GM21447 (cell line): ENCODE measurements at regions not wholly inside any gene's neighbourhood (a gene's known extent, or its start where the extent isn't known, plus 50 kb on each side); places are given as distances from the start of the nearest gene placed in this dataset.

Experiments used
- ATAC-seq: cut with Tn5 transposase; IDR thresholded peaks from one replicate; pipeline ENCODE4 v1.9.1; 2021; ENCODE audit not compliant: unreplicated experiment

DNA sequence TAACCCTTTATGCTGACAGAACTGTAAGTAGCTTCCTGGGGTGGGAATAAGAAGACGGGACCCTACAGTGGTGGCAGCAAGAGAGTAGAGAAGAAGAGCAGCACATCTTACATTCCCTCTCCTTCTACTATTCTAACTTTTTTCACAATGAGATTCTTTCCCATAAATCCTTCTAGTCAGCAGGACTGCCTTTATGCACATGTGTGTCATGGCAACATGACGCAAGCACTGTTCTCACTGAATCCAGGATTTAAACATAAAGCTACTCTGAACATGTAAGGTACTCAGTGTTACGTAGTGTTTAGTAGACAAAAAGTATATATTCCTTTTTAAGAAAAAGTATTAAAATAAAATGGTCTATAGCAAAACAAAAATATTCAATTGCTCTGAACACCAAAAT lies 309.7 kb upstream of the LYPLAL1 start:
- no peak for ATAC-seq

DNA sequence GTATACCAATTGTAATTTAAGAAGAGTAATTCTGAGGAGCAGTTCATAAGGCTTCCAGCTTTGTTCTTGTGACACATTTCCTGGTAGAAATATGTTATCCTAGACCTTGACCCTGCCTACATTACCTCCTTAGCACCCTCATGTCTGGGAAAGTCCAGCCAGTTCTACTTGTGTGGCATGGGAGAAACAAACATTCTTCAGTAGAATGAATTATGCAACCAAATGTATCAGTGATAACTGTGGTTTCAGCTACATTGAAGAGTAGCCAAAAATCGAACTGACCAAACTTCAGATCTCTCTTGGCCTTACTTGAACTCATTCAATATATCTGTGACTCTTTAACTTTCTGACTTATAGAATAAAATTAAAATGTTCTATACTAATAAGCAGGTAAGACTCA lies 308.1 kb upstream of the LYPLAL1 start:
- ATAC-seq: no peak

DNA sequence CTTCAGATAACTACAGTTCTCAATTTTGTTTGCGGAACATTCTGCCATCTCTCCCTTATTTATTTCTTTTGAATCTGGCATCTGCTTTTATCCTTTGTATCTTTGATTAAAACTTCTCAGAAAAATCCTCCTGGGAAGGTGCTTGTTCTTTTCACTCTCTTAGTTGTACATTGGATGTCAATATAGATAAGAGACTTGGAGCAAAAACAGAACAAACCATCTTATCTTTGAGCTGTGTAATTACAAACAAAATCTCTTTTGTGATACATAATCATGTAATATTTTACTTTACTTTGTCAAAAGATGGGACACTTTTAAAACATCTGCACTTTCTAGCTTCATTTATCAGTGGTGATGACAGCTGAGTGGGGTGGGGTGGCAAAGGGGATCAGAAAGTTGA lies 307.2 kb upstream of the LYPLAL1 start:
- ATAC-seq: no peak

DNA sequence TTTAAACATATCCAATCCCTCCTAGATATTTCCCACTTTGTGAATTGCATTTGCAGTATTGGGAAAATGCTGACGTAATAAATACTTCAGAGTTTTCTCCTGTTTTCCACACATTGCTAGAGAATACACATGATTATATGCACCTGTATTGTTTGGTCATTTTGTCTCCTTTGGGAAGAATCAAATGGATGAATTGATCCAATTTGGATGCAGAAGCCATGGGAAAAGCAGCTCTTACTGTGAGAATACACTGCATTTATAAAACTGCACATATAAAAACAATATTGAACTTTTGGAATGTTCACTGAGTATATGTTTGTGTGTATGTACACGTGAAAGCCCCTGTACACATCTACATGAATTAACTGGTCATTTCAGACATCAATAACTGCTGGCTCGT lies 306.6 kb upstream of the LYPLAL1 start:
- no peak for ATAC-seq

DNA sequence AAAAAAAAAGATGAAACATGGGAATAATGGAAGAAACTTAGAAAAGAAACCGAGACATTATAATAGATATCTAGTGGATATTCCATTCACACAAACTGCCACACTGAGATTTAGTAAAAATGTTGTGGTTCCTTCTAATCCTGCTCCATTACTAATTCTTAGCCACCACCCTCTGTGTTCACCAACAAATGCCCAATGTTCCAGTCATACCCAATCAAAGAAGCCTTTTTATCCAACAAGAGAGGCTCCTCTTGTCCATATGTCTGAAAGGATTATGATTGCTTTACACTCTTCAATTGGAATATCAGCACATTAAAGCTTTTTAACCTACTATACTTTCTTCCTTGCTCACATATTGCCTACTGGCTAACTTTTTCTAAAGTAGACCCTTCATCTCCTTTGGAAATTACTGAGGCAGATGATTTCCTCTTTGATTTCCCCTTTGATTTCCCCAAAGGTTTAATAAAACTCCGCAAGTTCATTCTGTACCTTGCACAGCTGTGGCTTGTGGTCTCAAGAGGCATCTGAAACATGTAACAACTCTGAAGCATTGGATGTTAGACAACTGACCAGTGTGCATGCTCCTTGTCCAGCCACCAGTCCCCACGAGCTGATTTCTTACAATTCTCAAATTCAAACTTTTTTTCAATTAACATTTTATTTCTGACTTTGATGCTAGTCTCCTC lies 305.6 kb upstream of the LYPLAL1 start:
- no peak for ATAC-seq

DNA sequence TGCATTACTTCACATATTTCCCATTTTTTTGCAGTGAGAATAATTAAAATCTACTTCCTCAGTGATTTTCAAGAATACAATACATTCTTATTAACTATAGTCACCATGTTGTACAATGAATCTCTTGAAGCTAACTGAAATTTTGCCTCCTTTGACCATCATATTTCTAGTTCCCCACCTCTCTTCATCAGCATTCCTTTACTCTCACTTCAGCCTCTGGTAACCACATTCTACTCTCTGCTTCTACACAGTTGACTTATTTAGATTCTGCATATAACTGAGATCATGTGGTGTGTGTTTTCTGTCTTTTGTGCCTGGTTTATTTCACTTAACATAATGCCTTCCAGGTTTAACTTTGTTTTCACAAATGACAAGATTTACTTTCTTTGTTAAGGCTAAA lies 304.4 kb upstream of the LYPLAL1 start:
- no peak for ATAC-seq

DNA sequence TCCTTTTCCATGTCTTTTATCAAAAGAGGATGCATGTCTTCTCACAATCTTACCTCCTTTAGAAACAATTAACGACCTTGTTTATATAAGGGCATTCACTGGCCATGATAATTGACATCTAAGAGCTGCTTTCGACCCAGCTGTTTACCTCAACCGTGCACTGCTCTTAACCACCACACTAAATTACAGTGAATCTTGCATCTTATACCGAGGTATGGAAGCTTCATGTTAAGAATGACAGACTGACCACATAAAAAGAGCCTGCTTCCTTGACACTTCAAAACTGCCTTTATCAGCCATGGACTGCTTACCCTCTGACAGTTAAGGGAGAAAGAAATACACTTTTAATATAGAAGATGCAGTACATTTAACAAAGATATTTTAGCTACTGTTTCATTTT lies 301.7 kb upstream of the LYPLAL1 start:
- no peak for ATAC-seq

DNA sequence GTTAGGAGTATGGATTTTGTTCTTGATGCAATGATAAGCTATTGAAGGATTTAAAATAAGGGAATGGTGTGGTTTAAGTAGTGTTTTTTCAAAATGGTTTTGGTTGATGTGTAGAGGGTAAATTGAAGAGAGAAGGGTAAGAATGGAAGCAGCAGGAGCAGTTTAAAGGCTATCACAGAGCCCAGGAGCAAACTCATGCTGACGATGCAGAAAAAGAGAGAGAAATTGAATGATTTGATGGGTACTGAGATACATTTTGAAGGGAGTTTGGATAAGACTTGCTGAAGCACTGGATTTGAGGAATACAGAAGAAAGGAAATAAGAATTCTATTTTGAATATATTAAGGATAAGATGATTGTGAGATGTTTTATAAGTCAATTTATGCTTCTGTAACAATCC lies 300.8 kb upstream of the LYPLAL1 start:
- no peak for ATAC-seq

DNA sequence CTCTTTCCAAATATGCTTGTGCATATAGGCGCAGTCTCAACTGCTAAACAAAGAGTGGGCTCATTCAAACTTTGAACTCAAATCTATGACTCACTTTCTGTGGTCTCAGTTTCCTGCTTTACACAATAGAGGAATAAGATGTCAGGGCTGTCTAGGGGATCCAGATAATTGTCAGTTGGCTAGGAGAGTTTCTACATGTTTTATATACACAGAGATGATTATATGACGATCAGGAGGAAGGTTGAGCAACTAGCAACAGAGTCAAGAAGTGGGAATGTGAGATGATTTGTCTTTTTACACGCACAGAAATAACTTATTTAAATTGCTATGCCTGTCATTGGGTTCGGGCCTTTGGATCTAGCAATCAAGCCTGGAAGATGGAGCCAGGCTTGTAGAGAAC lies 299.4 kb upstream of the LYPLAL1 start:
- no peak for ATAC-seq

DNA sequence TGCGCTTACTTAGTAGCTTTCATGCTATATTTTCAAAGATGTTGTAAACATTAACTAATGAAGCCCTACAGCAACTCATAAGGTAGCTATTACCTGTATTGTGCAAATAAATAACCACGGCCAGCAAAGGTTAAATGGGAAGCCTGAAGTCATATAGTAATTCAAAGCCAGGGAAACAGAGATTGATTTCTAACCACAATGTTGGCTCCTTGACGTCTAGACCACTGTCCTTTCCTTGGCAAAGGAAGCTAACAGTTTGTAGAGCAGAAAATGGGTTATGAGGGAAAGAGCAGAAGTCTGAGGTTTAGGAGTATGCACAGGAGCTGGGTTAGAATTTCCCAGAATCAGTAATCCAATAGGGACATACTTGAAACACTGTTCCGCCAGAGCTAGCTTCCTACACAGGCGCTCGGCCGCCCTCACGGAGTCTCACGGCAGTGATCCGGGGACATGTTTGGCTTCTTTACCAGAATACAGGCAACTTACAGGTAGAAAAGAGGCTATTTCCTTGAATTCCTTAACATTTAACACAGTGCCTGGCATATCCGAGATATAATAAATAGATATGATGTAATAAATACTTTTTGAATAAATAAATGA lies 298.8 kb upstream of the LYPLAL1 start:
- ATAC-seq: no peak

DNA sequence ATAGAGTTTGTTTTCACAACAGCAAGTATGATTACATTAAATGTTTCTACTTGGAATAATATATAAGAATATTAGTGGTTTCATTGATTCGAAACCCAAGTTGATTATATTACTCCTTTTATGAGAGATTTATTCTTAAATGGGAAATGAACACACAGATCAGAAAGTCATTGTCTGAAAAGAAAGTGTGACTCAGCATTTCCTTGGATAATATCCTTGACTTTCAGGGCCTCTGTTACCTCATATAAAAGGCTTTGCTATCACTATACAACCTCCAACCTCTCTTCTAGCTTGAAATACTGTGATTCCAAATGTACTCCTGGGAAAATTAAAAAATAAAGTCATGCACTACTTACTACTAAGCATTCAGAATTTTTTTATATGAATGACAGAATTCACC lies 295.3 kb upstream of the LYPLAL1 start:
- ATAC-seq: no peak

DNA sequence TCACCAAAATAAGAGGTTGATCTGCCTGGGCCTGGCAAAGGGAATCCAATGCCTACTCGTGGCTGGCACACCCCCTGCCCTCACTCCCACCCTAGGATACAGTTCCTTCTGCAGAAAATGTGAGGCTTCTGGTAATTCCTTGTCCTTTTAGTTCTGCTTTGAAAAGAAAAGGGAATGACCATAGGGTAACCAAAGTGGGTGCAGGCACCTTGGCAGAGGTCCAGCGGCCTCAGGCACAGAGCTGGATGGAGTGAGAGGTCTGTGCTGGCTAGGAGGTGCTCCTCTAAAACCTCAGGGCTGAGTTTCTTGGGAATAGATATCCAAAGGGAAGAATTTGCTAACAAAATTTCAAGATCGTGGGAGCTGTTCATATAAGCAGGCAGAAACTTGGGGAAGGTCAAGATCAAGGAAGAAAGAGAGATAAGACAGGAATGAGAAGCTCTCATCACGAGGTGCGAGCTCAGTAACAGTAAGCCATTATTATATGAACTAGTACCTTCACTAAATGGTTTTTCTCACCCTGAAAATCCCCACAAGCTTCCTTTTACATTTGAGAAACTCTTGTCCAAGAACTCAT lies 293.1 kb upstream of the LYPLAL1 start:
- ATAC-seq: no peak

DNA sequence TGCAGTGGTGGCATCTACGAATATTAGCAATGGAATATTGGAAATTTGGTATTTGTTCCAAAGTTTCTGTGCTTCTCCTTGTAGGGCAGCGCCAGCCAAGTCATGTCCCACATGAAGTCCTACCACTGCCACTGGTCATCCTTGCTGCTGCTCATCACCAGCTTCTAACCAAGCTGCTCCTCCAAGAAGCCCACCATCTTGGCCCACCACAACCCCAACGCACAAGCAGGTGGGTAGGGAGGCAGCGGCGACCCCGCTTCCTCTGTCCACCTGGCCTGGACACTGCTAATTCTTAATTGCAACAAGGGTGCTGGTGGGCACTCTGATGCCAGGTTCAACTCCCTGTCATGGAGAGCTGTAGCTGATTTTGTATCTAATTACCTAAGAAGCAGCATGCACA lies 291.2 kb upstream of the LYPLAL1 start:
- ATAC-seq: no peak

DNA sequence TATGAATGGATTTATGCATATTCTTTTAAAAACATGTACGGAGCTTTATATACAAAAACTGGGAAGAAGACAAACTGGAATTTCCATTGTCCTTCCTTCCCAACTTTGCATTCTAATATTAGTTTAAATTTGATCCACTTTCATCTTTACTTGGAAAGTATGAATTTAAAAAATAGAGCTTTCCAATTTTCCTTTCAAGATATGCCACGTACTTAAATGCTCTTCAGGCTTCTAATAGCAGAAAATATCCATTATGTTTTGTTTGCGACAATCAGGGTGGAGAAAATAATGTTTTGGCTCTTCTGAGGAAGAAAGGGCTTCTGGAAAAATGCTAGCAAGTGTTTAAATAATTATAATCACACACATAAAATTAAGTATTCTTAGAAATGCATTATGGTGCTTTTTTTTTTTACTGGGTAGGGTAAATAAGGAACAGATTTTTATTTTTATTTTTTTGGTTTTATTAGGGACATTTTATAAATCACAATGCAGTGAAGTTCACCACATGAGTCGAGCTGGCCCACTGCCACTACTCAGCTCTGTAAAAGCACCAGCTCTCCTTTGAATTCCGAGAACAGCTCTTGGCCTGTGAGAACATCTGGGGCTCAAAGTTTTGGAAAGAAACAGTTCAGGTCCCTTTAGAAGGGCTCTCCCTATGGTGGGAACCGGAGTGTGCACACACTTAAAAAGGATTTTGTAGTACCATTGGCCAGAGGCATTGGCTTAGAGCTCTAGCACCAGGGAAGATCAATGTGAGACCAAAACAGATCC lies 287.4 kb upstream of the LYPLAL1 start:
- ATAC-seq: no peak

DNA sequence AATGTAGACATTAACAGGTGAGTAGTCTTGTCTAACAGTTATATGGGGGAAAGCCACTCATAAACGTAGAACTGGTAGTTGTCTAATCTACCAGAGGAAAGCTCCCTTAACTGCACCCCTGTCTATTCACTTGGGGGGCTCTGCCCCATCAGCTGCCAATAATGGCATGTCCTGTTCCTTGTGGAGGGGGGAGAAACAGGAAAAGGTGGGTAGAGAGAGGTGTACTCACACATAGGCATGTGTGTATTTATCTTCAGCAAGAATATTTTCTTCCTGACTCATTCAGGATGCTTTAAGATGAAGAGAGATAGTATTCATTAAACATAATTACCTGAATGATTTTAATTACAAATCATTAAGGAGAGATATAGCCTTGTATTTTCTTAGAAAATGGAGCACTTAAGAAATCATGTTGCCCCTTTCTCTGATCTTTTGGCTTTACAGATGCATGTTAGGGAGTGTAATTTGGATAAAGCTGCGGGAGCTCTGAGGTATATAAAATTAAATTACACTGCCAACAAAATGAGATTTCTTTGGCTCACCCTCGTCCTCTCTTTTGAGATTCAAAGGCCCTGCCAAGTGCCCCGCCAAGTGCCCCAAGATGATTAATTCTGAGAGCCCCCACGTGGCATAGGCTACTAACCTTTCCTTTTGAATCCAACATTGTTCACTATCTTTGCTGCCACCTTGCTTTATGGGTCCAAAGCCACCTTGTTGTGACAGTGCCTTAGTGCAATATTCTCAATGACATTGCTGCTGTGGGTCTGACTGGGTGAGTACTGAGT lies 286.3 kb upstream of the LYPLAL1 start:
- ATAC-seq: no peak

DNA sequence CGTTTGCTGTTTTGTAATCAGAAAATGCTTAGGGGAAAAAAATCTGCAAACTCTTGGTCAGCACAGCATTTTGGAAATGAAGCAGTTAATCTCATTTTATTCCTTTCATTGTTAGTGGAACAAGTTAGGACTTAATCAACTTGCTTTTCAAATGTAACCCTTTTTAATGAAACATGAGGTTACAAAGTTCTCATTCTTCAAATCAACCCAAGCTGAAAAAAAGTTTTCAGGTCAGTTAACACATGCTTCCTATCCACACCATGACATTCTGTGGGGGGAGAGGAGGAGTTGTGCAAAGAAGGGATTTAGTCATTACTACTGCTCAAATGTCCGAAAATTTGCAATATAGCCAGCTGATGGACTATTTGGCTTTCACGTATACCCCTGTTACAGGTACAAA lies 283.2 kb upstream of the LYPLAL1 start:
- ATAC-seq: no peak

DNA sequence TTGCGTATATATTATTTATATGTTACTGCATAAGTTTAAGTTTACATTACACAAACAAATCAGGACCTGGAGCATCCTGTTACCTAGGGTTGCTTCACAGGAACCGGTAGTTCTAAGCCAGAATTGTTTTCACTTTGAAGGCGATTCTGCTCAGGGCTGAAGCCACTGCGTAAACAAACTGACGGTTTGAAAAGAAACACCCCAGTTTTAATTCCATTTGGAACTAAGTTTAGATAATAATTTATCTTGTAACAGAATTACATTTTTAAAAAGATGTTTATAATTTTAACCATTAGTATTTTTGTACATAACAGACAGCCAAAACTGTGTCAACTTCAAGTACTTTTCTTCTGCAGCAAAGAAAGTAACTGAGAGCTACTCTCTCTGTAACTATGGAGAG lies 282.1 kb upstream of the LYPLAL1 start:
- ATAC-seq: no peak

DNA sequence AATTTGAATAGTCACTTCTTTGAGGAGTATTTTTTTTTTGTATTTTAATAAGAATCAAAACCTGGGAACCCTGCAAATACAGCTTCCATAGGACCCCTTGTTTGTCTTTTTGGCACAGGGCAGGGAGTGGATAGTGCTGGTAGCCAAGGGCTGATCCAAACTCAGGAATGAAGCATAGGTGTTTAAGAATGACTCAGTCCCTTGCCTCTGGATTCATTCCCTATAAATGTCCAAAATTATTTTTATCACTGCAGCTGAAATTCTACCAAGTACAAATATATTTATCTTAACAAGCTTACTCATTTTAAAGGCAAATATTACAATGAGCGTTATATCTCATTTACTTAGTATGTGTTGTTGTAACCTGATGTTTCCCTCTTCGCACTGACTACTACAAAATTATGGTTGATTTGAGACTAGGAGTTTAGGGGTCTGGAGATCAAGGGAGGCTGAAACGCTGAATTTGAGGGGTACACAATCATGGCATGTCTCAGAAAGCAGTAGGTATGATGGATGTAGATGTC lies 278.6 kb upstream of the LYPLAL1 start:
- ATAC-seq: no peak

DNA sequence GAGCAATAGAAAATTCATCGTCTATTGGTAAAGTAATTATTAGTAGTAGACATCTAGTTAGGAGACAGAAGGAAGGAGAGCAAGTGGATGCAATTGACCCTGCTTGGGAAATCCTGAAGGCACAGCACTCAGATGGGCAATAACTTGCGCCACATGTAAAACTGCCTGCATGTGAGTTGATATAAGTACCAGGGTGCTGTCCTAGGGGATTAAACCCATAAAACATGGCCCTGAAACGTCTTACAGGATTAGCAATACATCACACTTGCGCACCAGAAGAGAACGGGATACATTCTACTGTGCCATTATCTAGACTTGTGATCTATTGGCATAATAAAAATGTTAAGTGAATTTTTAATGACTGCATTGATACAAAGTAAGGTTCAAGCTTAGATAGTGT lies 277.5 kb upstream of the LYPLAL1 start:
- no peak for ATAC-seq

DNA sequence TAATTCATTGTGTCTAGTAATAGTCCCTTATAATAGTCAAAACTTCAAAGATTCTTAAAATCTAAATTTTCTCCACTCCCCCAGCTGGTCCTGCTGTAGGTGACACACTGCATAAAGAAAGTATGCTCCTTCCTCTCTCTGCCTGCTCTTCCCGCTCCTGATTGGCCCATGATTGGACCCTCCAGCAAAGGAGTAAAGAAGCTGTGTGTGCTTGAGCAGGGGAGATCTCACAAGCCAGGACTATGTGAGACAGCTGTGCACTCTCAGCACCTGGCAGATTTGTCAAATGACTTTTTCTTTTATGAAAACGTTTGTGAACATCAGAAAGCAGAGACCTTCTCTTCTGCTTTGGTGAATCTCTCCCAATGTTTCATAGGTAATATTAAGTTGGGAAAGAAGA lies 274.8 kb upstream of the LYPLAL1 start:
- ATAC-seq: no peak

DNA sequence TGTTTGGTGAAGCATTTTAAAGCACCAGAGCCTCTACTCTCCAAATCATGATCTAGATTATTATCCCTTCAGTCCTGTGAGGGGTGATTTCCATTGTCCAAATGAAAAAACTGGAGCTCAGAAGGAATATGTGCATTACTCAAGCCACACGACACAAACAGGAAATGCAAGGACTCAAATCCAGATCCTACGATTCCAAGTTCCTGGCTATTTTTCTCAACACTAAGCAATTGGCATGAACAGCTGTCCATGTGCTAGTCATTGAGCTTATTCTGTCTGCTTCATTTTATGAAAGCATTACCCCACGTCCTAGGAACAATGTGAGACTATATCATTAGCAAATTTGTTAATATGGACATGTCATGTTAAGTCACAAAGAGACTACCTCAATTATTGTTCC lies 273.1 kb upstream of the LYPLAL1 start:
- ATAC-seq: no peak
